Ovary (tissue), 3 donors: ENCODE measurements at regions not wholly inside any gene's neighbourhood (a gene's known extent, or its start where the extent isn't known, plus 50 kb on each side); places are given as distances from the start of the nearest gene placed in this dataset.

Experiments
- CTCF ChIP-seq, 3 donors: fragments of 450-650 bp in 2 of 3; fragments of 200-600 bp in 1 of 3; IDR thresholded peaks; one replicate each; pipeline versions ENCODE4 v1.5.1 to v1.8.0; 2016 to 2022; ENCODE audit warnings: antibody characterized with exemption in 3 of 3, mild to moderate bottlenecking in 1 of 3
- EP300 ChIP-seq: sonication (generic); formaldehyde crosslinking; IDR thresholded peaks from one replicate; pipeline ENCODE4 v1.6.1; 2017; ENCODE audit warnings: antibody characterized with exemption
- POLR2A ChIP-seq: fragments of 450-650 bp; IDR thresholded peaks from one replicate; pipeline ENCODE4 v1.6.1; 2017; ENCODE audit warnings: antibody characterized with exemption, mild to moderate bottlenecking, moderate library complexity
- donor health status: DM: no; HTN: no; CAD: no.

- no peak for TF ChIP-seq CTCF (IDR thresholded peaks at IDR 0.05)
- no peak for TF ChIP-seq EP300
- TF ChIP-seq POLR2A, result no peak
Measured at GRCh38 chr13:22700246-22700887, 480.4 kb upstream of the SGCG start.
